PC-3 (cell line): ENCODE measurements at regions not wholly inside any gene's neighbourhood (a gene's known extent, or its start where the extent isn't known, plus 50 kb on each side); places are given as distances from the start of the nearest gene placed in this dataset.
"Not testable (repeated sequence)": the region's sequence is repeated elsewhere in the genome, so short reads cannot be mapped to it uniquely, and the experiment has no call there.

Source experiments
- ATAC-seq: fragments of 200-7000 bp; cut with Tn5 transposase; 2 replicates; pipeline ENCODE4 v1.9.1; 2020; ENCODE audit warnings: mild to moderate bottlenecking, moderate library complexity
- BruUV-seq: library from RNA; stranded (reverse); fragments of 400-500 nt; replicated peaks from 2 replicates; lab custom pipeline; 2021; lab: Mats Ljungman, UMichigan
- CTCF ChIA-PET: fragments of 300-600 bp; sonication (Branson Sonifier 250); formaldehyde crosslinking; loops from one replicate; lab custom pipeline; 2022; ENCODE audit warnings: antibody characterized with exemption; lab: Charles Lee
- POLR2A ChIA-PET: fragments of 300-600 bp; sonication (Branson Sonifier 250); formaldehyde crosslinking; loops from one replicate; lab custom pipeline; 2022; ENCODE audit warnings: antibody characterized with exemption; ENCODE audit not compliant: unreplicated experiment; lab: Charles Lee
- DNase-seq: peaks from one replicate; pipeline ENCODE4 v3.0.0-alpha.2; 2015
- H2AFZ ChIP-seq: fragments of 300-600 bp; sonication (generic); 2 replicates; pipeline ENCODE4 v1.6.0; 2016; ENCODE audit warnings: antibody characterized with exemption, low read length
- H3F3A ChIP-seq: fragments of 300-600 bp; sonication (generic); one replicate; pipeline ENCODE4 v1.6.0; 2017; ENCODE audit warnings: antibody characterized with exemption, low read length, control low read depth, mild to moderate bottlenecking; ENCODE audit not compliant: unreplicated experiment
- H3K27ac ChIP-seq: fragments of 300-600 bp; sonication (generic); 2 replicates; pipeline ENCODE4 v1.5.1; 2016; ENCODE audit warnings: mild to moderate bottlenecking, low read length
- H3K27me3 ChIP-seq: fragments of 300-600 bp; sonication (generic); 2 replicates; pipeline ENCODE4 v1.6.1; 2016; ENCODE audit warnings: low read length, mixed read lengths
- H3K36me3 ChIP-seq: fragments of 300-600 bp; sonication (generic); 2 replicates; pipeline ENCODE4 v1.6.1; 2016; ENCODE audit warnings: low read depth, mixed run types, low read length, mixed read lengths
- H3K4me1 ChIP-seq: fragments of 300-600 bp; sonication (generic); 2 replicates; pipeline ENCODE4 v1.5.1; 2016; ENCODE audit warnings: low read length; ENCODE audit not compliant: insufficient read depth
- H3K4me2 ChIP-seq: fragments of 300-600 bp; sonication (generic); 2 replicates; pipeline ENCODE4 v1.6.0; 2016; ENCODE audit warnings: low read length
- H3K4me3 ChIP-seq: fragments of 300-600 bp; sonication (generic); 2 replicates; pipeline ENCODE4 v1.5.1; 2016; ENCODE audit warnings: mild to moderate bottlenecking, low read length, mixed read lengths
- H3K79me2 ChIP-seq: fragments of 300-600 bp; sonication (generic); 2 replicates; pipeline ENCODE4 v1.6.1; 2017; ENCODE audit warnings: low read length, mixed read lengths
- H3K9ac ChIP-seq: fragments of 300-600 bp; sonication (generic); 2 replicates; pipeline ENCODE4 v1.6.0; 2016; ENCODE audit warnings: mild to moderate bottlenecking, low read length
- H3K9me2 ChIP-seq: fragments of 300-600 bp; sonication (generic); replicated peaks from 2 replicates; pipeline ENCODE4 v1.6.1; 2016; ENCODE audit warnings: mixed run types, low read length, mixed read lengths
- H3K9me3 ChIP-seq: fragments of 300-600 bp; sonication (generic); 2 replicates; pipeline ENCODE4 v1.6.1; 2016; ENCODE audit warnings: low read length, mixed read lengths
- H4K20me1 ChIP-seq: fragments of 300-600 bp; sonication (generic); 2 replicates; pipeline ENCODE4 v1.6.1; 2016; ENCODE audit warnings: low read length, mixed read lengths
- EZH2 ChIP-seq: fragments of 300-600 bp; sonication (generic); IDR thresholded peaks from one replicate; pipeline ENCODE4 v1.6.1; 2017; ENCODE audit warnings: antibody characterized with exemption, mild to moderate bottlenecking, low read length; ENCODE audit not compliant: unreplicated experiment
- EZH2phosphoT487 ChIP-seq: fragments of 300-600 bp; sonication (generic); IDR thresholded peaks from 2 replicates; pipeline ENCODE4 v1.6.1; 2018; ENCODE audit warnings: mild to moderate bottlenecking, antibody characterized with exemption, low read length, borderline replicate concordance
- intact Hi-C: fragments of 100-400 bp; cut with micrococcal nuclease; formaldehyde crosslinking; loops from 2 replicates; pipeline ENCODE4 v1.9.0; 2023
- TF ChIP-seq, protein P1 (sequence below): fragments of 300-600 bp; sonication (generic); conservative IDR thresholded peaks from 2 replicates; pipeline ENCODE4 v1.5.1; 2017; ENCODE audit warnings: antibody characterized with exemption, low read depth, mild to moderate bottlenecking, low read length

DNA sequence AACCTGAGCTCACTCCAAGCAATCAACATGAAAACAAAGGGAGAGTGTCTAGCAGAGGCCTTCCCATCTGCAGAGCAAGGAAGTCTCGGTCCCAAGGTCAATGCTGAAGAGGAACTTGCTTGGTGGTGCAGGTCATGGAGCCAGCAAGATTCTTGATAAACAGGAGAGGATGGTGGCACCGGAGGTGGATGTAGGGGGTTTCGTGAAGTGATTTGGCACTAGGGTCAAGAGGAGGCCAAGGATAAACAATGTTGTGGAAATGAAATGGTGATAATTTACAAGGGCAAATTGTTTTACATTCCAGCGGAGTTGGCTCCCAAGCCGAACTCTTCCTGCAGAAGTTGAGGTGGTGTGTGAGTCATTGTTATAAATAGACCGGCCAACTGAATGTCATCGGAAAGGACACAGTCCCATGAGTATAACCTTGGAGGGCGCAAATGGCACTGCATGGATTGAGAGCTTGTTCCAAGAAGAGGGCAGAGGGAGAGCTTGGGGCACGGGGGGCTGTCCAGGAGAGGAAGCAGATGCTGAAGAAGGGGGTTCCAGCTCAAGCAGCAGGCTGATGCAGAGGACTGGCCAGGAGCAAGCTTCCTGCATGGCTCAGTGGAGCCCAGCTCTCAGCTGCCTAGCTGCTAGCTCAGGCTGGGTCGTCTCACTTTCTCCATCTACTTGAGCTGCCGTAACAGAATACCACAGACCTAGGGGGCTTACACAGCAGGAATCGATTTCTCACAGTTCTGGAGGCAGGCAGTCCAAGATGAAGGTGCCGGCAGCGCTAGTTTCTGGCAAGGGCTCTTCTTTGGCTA is 136.6 kb downstream of the COPRS start:
- ATAC-seq (no peak), DNase-seq (no peak)
- H3K4me1 ChIP-seq, result peaks cover 6% of the 10 kb centered on the region
- H3K4me3 ChIP-seq, result no peak overlapping the region
- H3K27ac ChIP-seq, result no peak overlapping the region
- CTCF ChIA-PET, result no interaction called here
- no peaks in the 10 kb centered on the region for H3K27me3 ChIP-seq
- no peaks in the 10 kb centered on the region for H3F3A ChIP-seq
- no peaks in the 10 kb centered on the region for H3K9me2 ChIP-seq
- no peaks in the 10 kb centered on the region for H3K79me2 ChIP-seq
- no peaks in the 10 kb centered on the region for H3K9me3 ChIP-seq
- no peak overlapping the region for H2AFZ ChIP-seq
- H4K20me1 ChIP-seq, result no peaks in the 10 kb centered on the region
- TF ChIP-seq, protein P1, sequence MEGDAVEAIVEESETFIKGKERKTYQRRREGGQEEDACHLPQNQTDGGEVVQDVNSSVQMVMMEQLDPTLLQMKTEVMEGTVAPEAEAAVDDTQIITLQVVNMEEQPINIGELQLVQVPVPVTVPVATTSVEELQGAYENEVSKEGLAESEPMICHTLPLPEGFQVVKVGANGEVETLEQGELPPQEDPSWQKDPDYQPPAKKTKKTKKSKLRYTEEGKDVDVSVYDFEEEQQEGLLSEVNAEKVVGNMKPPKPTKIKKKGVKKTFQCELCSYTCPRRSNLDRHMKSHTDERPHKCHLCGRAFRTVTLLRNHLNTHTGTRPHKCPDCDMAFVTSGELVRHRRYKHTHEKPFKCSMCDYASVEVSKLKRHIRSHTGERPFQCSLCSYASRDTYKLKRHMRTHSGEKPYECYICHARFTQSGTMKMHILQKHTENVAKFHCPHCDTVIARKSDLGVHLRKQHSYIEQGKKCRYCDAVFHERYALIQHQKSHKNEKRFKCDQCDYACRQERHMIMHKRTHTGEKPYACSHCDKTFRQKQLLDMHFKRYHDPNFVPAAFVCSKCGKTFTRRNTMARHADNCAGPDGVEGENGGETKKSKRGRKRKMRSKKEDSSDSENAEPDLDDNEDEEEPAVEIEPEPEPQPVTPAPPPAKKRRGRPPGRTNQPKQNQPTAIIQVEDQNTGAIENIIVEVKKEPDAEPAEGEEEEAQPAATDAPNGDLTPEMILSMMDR, result no peak
- no peak for TF ChIP-seq EZH2
- TF ChIP-seq EZH2phosphoT487, result no peak
- intact Hi-C loops, result no loop called here
- H3K9ac ChIP-seq, result no peak overlapping the region
- no peak overlapping the region for H3K4me2 ChIP-seq
- BruUV-seq, result no TSS peak
- POLR2A ChIA-PET, result no interaction called here
- no peaks in the 10 kb centered on the region for H3K36me3 ChIP-seq

DNA sequence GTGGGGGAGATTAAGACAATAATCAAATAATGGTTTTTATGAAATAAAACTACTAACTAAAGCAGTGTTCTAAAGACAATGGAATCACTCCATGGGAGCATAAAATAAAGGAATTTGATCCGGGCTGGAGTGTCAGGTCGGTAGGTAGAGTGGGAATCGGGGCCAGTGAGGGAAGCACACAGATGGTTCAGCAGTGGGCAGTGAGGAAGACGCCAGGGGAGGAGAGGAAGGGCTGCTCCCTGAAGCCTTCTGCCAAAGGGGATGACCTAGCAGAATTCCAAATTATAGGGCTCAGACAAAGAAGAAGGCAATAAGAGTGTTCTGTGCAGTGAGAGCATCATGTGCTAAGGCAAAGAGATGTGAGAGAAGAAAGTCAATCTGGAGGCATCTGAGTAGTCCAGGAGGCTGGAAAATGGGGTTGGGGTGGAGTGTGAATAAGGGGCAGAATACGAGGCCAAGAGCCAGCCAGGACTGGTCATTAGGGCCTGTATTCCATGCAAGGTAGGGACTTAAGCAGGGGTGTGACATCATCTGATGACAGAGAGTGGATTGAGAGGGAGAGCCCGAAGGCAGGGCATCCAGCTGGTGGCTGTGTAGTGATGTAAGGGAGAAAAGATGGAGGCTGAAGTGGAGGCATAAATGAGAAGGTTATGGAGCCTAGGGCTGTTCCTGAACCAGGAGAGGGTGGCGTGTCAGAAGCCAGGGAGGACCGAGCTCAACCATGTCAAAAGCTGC is 137.6 kb downstream of the COPRS start:
- H3K27me3 ChIP-seq, result no peaks in the 10 kb centered on the region
- no peaks in the 10 kb centered on the region for H3K9me3 ChIP-seq
- no peaks in the 10 kb centered on the region; the same call in 1 of the 2 replicates for H3K4me1 ChIP-seq
- H3K27ac ChIP-seq, result no peak overlapping the region
- ChIA-PET CTCF (no interaction called here), POLR2A (no interaction called here)
- H2AFZ ChIP-seq, result no peak overlapping the region
- TF ChIP-seq EZH2phosphoT487 (no peak), EZH2 (no peak)
- TF ChIP-seq, protein P1, result no peak
- no peaks in the 10 kb centered on the region for H3K36me3 ChIP-seq
- no peak for ATAC-seq
- no peak for DNase-seq
- H3K4me3 ChIP-seq, result no peak overlapping the region
- no peaks in the 10 kb centered on the region for H3K9me2 ChIP-seq
- H3K4me2 ChIP-seq, result no peak overlapping the region
- H3K79me2 ChIP-seq, result no peaks in the 10 kb centered on the region
- H4K20me1 ChIP-seq, result no peaks in the 10 kb centered on the region
- no peaks in the 10 kb centered on the region for H3F3A ChIP-seq
- H3K9ac ChIP-seq, result no peak overlapping the region
- intact Hi-C loops, result no loop called here
- BruUV-seq, result no TSS peak

DNA sequence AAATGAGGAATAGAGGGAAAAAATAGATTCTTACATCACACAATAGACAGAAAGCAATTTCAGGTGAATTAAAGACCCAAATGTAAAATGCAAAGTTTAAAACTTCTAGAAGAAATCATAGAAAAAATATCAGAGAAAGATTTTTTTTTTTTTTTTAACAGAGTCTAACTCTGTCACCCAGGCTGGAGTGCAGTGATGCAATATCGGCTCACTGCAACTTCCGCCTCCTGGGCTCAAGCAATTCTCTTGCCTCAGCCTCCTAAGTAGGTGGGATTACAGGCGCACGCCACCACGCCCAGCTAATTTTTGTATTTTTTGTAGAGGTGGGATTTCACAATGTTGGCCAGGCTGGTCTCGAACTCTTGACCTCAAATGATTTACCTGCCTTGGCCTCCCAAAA is 141.8 kb downstream of the COPRS start:
- ATAC-seq, H4K20me1 ChIP-seq, H3K9ac ChIP-seq, H3K9me2 ChIP-seq, H3K36me3 ChIP-seq, H3K4me1 ChIP-seq, H3F3A ChIP-seq, BruUV-seq, H3K27me3 ChIP-seq, intact Hi-C loops, H3K27ac ChIP-seq, H3K79me2 ChIP-seq, H3K9me3 ChIP-seq, H2AFZ ChIP-seq, DNase-seq, H3K4me3 ChIP-seq, H3K4me2 ChIP-seq, POLR2A ChIA-PET, CTCF ChIA-PET: not testable (repeated sequence)
